NB4 (cell line): ENCODE measurements at regions not wholly inside any gene's neighbourhood (a gene's known extent, or its start where the extent isn't known, plus 50 kb on each side); places are given as distances from the start of the nearest gene placed in this dataset.

Experiments used
- MYC ChIP-seq: IDR thresholded peaks from 2 replicates; pipeline ENCODE4 v1.6.1; 2011; ENCODE audit warnings: low read depth, low read length
- POLR2A ChIP-seq: IDR thresholded peaks from 2 replicates; pipeline ENCODE4 v1.6.1; 2011; ENCODE audit warnings: mild to moderate bottlenecking; ENCODE audit not compliant: insufficient read length; ENCODE audit errors: extremely low read depth
- TF ChIP-seq, protein P1 (sequence below): IDR thresholded peaks from one replicate; pipeline ENCODE4 v1.5.1; 2012; ENCODE audit warnings: low read depth, low read length
- TF ChIP-seq, protein P2 (sequence below): IDR thresholded peaks from 2 replicates; pipeline ENCODE4 v1.6.1; 2011; ENCODE audit warnings: low read depth, low read length

DNA sequence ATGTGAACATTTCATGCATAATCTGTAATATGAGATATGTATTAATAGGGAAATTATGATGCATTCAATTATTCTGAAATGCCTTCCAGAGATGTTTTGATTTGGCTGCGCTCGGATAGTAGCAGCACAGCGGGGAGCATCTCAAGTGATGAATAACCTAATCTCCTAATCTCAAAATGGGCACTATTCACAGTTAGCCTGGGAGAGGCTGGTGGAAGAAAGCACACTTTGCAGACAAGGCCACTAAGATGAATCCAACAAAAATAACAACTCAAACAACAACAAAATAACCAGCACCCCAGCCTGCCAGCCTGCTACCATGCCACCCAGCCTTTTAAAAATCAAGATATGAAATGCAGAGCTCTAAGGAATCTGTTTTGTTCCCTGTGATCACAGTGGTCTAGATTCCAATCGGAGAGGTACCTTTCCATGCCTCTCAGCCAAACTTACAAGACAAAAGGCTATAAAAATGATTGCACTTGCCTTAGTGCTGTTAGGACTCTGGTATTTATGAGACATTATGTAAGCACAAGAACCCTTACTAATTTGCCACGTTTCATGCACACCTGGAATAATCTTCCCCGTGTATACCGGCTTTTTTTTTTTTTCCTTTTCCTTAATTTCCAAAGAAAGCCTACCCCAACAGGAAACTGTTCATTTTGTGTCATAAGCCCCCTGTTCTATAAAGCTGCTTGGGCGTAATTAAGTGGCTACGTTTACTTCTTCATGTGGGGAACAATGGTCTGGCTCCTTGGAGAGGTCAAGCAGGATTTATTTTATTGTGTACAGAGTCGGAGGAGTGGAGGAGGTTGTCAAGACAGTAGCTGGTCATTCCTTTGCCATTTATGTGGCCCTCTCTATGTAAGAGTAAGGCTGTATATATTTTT lies 526.9 kb upstream of the FANCL start:
- TF ChIP-seq, protein P1, sequence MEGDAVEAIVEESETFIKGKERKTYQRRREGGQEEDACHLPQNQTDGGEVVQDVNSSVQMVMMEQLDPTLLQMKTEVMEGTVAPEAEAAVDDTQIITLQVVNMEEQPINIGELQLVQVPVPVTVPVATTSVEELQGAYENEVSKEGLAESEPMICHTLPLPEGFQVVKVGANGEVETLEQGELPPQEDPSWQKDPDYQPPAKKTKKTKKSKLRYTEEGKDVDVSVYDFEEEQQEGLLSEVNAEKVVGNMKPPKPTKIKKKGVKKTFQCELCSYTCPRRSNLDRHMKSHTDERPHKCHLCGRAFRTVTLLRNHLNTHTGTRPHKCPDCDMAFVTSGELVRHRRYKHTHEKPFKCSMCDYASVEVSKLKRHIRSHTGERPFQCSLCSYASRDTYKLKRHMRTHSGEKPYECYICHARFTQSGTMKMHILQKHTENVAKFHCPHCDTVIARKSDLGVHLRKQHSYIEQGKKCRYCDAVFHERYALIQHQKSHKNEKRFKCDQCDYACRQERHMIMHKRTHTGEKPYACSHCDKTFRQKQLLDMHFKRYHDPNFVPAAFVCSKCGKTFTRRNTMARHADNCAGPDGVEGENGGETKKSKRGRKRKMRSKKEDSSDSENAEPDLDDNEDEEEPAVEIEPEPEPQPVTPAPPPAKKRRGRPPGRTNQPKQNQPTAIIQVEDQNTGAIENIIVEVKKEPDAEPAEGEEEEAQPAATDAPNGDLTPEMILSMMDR: no peak
- no peak for TF ChIP-seq POLR2A
- TF ChIP-seq MYC: no peak
- TF ChIP-seq, protein P2, sequence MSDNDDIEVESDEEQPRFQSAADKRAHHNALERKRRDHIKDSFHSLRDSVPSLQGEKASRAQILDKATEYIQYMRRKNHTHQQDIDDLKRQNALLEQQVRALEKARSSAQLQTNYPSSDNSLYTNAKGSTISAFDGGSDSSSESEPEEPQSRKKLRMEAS: no peak
